ENCODE measurements at regions not wholly inside any gene's neighbourhood (a gene's known extent, or its start where the extent isn't known, plus 50 kb on each side); places are given as distances from the start of the nearest gene placed in this dataset.

DNA sequence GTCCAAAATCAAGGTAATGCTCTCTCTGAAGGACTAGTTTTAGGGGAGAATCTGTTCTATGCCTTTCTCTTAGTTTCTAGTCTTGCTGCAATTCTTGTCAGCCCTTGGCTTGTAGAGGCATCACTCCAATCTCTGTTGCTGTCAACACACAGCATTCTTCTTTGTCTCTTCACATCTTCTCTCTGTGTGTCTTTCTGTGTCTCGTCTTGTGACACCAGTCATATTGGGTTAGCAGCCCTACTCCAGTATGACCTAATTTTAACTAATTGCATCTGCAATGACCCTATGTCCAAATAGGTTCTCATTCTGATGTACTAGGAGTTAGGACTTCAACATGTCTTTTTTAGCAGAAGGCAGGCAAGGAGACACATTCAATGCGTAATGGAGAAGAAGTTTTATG, 1110.6 kb downstream of the DTWD2 start:
- Histone ChIP-seq H2BK5ac (ENCODE audit: low read length) (no peak overlapping the region), H3K27me3 (ENCODE audit: control insufficient read depth in 3 of 3, insufficient read depth in 3 of 3, low read depth in 1 of 3, low read length in 3 of 3) (no peaks in the 10 kb centered on the region), H3K4me1 (ENCODE audit: control insufficient read depth in 2 of 2, insufficient read depth in 1 of 2, low read depth in 1 of 2, low read length in 2 of 2) (peaks cover 0 to 2% of the 10 kb centered on the region in 2 donors), H3K9ac (ENCODE audit: low read depth, low read length, poor library complexity) (no peak overlapping the region), H2BK15ac (ENCODE audit: low read length) (no peak overlapping the region), H2AK5ac (ENCODE audit: low read depth, low read length) (no peak overlapping the region), H3K27ac (replicated peaks; ENCODE audit: low read length) (no peak overlapping the region), H3K18ac (ENCODE audit: low read length) (no peak overlapping the region), H3K14ac (ENCODE audit: low read length) (no peak overlapping the region), H3K36me3 (replicated peaks in 1 of 2; ENCODE audit: control insufficient read depth in 2 of 2, insufficient read depth in 2 of 2, low read length in 2 of 2) (no peaks in the 10 kb centered on the region), H4K91ac (ENCODE audit: low read depth, low read length, poor library complexity) (no peak overlapping the region), H3K4ac (ENCODE audit: low read length) (no peak overlapping the region), H3K9me3 (replicated peaks in 1 of 2; ENCODE audit: control insufficient read depth in 2 of 2, insufficient read depth in 1 of 2, low read depth in 1 of 2, low read length in 2 of 2) (no peaks in the 10 kb centered on the region), H4K8ac (ENCODE audit: low read depth, low read length) (no peak overlapping the region), H2AFZ (ENCODE audit: low read length) (no peak overlapping the region), H3K4me3 (ENCODE audit: low read length in 2 of 2) (no peak overlapping the region), H2BK12ac (ENCODE audit: low read length) (no peak overlapping the region), H3K4me2 (ENCODE audit: insufficient read depth, low read length, poor library complexity, severe bottlenecking) (no peak overlapping the region), H3K79me1 (ENCODE audit: low read depth, low read length) (no peaks in the 10 kb centered on the region), H2BK120ac (ENCODE audit: low read depth, low read length) (no peak overlapping the region), H3K23ac (ENCODE audit: low read depth, low read length, poor library complexity) (no peak overlapping the region)
- no peak for DNase-seq (ENCODE audit: low spot score)
- WGBS, 2 donors (ENCODE audit: extremely low coverage in 2 of 2, insufficient read length in 2 of 2, insufficient replicate concordance in 1 of 2): no CpG with 5 or more reads among the region's 2 CpGs

DNA sequence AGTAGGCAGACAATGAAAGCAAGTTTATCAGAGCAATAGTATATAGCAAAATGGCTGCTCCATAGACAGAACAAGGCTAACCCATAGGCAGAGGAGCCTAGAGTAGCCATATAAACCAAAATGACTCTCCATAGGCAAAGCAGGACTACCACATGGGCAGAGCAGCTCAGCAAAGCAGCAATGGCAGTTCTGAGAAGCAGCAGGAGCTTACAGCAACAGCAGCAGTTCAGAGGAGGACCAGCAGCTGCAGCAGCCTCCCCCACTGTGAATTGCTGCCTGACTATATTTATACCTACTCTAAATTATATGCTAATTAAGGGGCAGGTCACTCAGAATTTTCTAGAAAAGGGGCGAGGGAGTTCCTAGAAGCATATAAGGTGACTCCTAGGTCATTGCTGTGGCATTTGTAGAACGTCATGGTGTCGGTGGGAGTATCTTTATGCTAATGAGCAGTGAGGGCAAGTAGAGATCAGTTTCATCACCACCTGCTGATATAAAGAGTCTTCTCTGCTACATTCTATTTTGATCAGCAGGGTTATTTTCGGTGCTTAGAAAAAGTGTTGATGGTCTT, 1115.5 kb downstream of the DTWD2 start:
- Histone ChIP-seq H3K9me3 (replicated peaks in 1 of 2; ENCODE audit: control insufficient read depth in 2 of 2, insufficient read depth in 1 of 2, low read depth in 1 of 2, low read length in 2 of 2) (no peaks in the 10 kb centered on the region), H2AK5ac (ENCODE audit: low read depth, low read length) (no peak overlapping the region), H3K4ac (ENCODE audit: low read length) (no peak overlapping the region), H3K27ac (replicated peaks; ENCODE audit: low read length) (no peak overlapping the region), H3K4me2 (ENCODE audit: insufficient read depth, low read length, poor library complexity, severe bottlenecking) (no peak overlapping the region), H3K4me3 (ENCODE audit: low read length in 2 of 2) (no peak overlapping the region), H3K36me3 (replicated peaks in 1 of 2; ENCODE audit: control insufficient read depth in 2 of 2, insufficient read depth in 2 of 2, low read length in 2 of 2) (no peaks in the 10 kb centered on the region), H2BK12ac (ENCODE audit: low read length) (no peak overlapping the region), H3K4me1 (ENCODE audit: control insufficient read depth in 2 of 2, insufficient read depth in 1 of 2, low read depth in 1 of 2, low read length in 2 of 2) (no peaks in the 10 kb centered on the region), H2BK5ac (ENCODE audit: low read length) (no peak overlapping the region), H3K79me1 (ENCODE audit: low read depth, low read length) (no peaks in the 10 kb centered on the region), H2BK120ac (ENCODE audit: low read depth, low read length) (no peak overlapping the region), H3K23ac (ENCODE audit: low read depth, low read length, poor library complexity) (no peak overlapping the region), H2AFZ (ENCODE audit: low read length) (peak overlapping the region; percentile 57), H3K9ac (ENCODE audit: low read depth, low read length, poor library complexity) (no peak overlapping the region), H2BK15ac (ENCODE audit: low read length) (no peak overlapping the region), H3K27me3 (ENCODE audit: control insufficient read depth in 3 of 3, insufficient read depth in 3 of 3, low read depth in 1 of 3, low read length in 3 of 3) (no peaks in the 10 kb centered on the region), H4K8ac (ENCODE audit: low read depth, low read length) (no peak overlapping the region), H4K91ac (ENCODE audit: low read depth, low read length, poor library complexity) (no peak overlapping the region), H3K14ac (ENCODE audit: low read length) (no peak overlapping the region), H3K18ac (ENCODE audit: low read length) (peak overlapping the region; percentile 64)
- WGBS, 2 donors (ENCODE audit: extremely low coverage in 2 of 2, insufficient read length in 2 of 2, insufficient replicate concordance in 1 of 2): no CpG with 5 or more reads among the region's 4 CpGs
- no peak for DNase-seq (ENCODE audit: low spot score)

DNA sequence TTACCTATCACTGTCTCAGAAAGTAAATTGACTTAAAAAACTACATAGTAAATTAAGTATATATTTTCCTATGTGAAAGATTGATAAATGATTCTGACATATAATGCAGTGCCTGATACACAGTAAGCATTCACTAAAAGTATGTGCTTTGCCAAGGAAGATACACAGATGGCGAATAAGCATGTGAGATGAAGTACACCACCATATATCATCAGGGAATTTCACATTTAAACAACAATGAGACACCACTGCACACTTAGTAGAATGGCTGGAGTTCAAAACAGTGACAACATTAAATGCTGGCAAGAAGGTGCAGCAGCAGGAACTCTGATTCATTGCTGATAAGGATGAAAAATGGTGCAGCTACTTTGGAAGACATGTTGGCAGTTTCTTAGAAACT, 1118.8 kb downstream of the DTWD2 start:
- Histone ChIP-seq H3K4me2 (ENCODE audit: insufficient read depth, low read length, poor library complexity, severe bottlenecking) (no peak overlapping the region), H2BK12ac (ENCODE audit: low read length) (no peak overlapping the region), H3K18ac (ENCODE audit: low read length) (no peak overlapping the region), H3K4me1 (ENCODE audit: control insufficient read depth in 2 of 2, insufficient read depth in 1 of 2, low read depth in 1 of 2, low read length in 2 of 2) (no peaks in the 10 kb centered on the region), H3K79me1 (ENCODE audit: low read depth, low read length) (no peaks in the 10 kb centered on the region), H4K8ac (ENCODE audit: low read depth, low read length) (no peak overlapping the region), H3K14ac (ENCODE audit: low read length) (no peak overlapping the region), H3K4me3 (ENCODE audit: low read length in 2 of 2) (no peak overlapping the region), H3K36me3 (replicated peaks in 1 of 2; ENCODE audit: control insufficient read depth in 2 of 2, insufficient read depth in 2 of 2, low read length in 2 of 2) (no peaks in the 10 kb centered on the region), H4K91ac (ENCODE audit: low read depth, low read length, poor library complexity) (no peak overlapping the region), H3K27ac (replicated peaks; ENCODE audit: low read length) (no peak overlapping the region), H3K23ac (ENCODE audit: low read depth, low read length, poor library complexity) (no peak overlapping the region), H3K9me3 (replicated peaks in 1 of 2; ENCODE audit: control insufficient read depth in 2 of 2, insufficient read depth in 1 of 2, low read depth in 1 of 2, low read length in 2 of 2) (no peaks in the 10 kb centered on the region), H2AFZ (ENCODE audit: low read length) (no peak overlapping the region), H2BK15ac (ENCODE audit: low read length) (no peak overlapping the region), H3K27me3 (ENCODE audit: control insufficient read depth in 3 of 3, insufficient read depth in 3 of 3, low read depth in 1 of 3, low read length in 3 of 3) (no peaks in the 10 kb centered on the region), H2AK5ac (ENCODE audit: low read depth, low read length) (no peak overlapping the region), H2BK5ac (ENCODE audit: low read length) (no peak overlapping the region), H2BK120ac (ENCODE audit: low read depth, low read length) (no peak overlapping the region), H3K9ac (ENCODE audit: low read depth, low read length, poor library complexity) (no peak overlapping the region), H3K4ac (ENCODE audit: low read length) (no peak overlapping the region)
- DNase-seq (ENCODE audit: low spot score): no peak
- no CpG with 5 or more reads among the region's 1 CpG for WGBS, 2 donors (ENCODE audit: extremely low coverage in 2 of 2, insufficient read length in 2 of 2, insufficient replicate concordance in 1 of 2)

DNA sequence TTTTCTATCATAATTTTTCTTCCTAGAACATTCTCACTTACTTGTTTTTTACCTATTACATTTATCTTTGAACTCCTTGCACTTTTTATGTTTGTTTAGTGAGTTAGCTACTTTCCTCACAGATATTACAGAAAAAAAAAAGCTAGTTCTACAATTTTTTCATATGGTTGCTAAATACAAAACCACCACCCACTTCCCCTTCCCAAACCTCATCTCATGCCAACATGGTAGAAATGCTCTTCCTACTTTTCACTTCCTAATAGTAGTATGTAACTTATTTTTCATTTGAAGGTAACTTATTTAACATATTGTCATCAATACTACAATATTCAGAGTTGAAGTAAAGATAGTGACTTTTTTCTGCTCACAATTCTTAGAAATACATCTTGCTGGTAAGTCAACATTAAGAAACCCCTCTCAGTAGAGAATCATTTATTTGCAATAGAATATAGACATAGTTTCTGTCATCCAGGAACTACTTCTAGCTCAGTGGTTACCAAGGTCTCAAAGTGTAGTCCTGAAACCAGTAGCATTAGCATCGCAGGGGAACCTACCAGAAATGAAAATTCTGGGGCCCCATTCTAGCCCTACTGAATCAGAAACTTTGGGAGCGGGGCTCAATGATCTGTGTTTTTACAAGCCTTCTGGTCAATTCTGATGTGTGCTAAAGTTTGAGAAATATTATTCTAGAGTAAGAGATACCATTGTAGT, 1124.6 kb downstream of the DTWD2 start:
- H2BK12ac ChIP-seq (ENCODE audit: low read length): no peak overlapping the region
- H3K4me1 ChIP-seq (ENCODE audit: control insufficient read depth in 2 of 2, insufficient read depth in 1 of 2, low read depth in 1 of 2, low read length in 2 of 2): peaks cover 0 to 2% of the 10 kb centered on the region in 2 donors
- no peaks in the 10 kb centered on the region for H3K79me1 ChIP-seq (ENCODE audit: low read depth, low read length)
- no peak overlapping the region for H3K9ac ChIP-seq (ENCODE audit: low read depth, low read length, poor library complexity)
- no peak overlapping the region for H2AFZ ChIP-seq (ENCODE audit: low read length)
- no peaks in the 10 kb centered on the region for H3K27me3 ChIP-seq (ENCODE audit: control insufficient read depth in 3 of 3, insufficient read depth in 3 of 3, low read depth in 1 of 3, low read length in 3 of 3)
- no peak overlapping the region for H2BK15ac ChIP-seq (ENCODE audit: low read length)
- H2BK120ac ChIP-seq (ENCODE audit: low read depth, low read length): no peak overlapping the region
- no peaks in the 10 kb centered on the region for H3K9me3 ChIP-seq (replicated peaks in 1 of 2; ENCODE audit: control insufficient read depth in 2 of 2, insufficient read depth in 1 of 2, low read depth in 1 of 2, low read length in 2 of 2)
- H3K27ac ChIP-seq (replicated peaks; ENCODE audit: low read length): no peak overlapping the region
- H3K18ac ChIP-seq (ENCODE audit: low read length): no peak overlapping the region
- no CpG with 5 or more reads among the region's 2 CpGs for WGBS, 2 donors (ENCODE audit: extremely low coverage in 2 of 2, insufficient read length in 2 of 2, insufficient replicate concordance in 1 of 2)
- H3K4me2 ChIP-seq (ENCODE audit: insufficient read depth, low read length, poor library complexity, severe bottlenecking): no peak overlapping the region
- no peak overlapping the region for H2BK5ac ChIP-seq (ENCODE audit: low read length)
- DNase-seq (ENCODE audit: low spot score): no peak
- no peak overlapping the region for H4K8ac ChIP-seq (ENCODE audit: low read depth, low read length)
- H3K14ac ChIP-seq (ENCODE audit: low read length): no peak overlapping the region
- H3K4ac ChIP-seq (ENCODE audit: low read length): no peak overlapping the region
- H4K91ac ChIP-seq (ENCODE audit: low read depth, low read length, poor library complexity): no peak overlapping the region
- no peak overlapping the region for H3K4me3 ChIP-seq (ENCODE audit: low read length in 2 of 2)
- H2AK5ac ChIP-seq (ENCODE audit: low read depth, low read length): no peak overlapping the region
- H3K23ac ChIP-seq (ENCODE audit: low read depth, low read length, poor library complexity): no peak overlapping the region
- H3K36me3 ChIP-seq (replicated peaks in 1 of 2; ENCODE audit: control insufficient read depth in 2 of 2, insufficient read depth in 2 of 2, low read length in 2 of 2): no peaks in the 10 kb centered on the region

Data from neuronal stem cell (in vitro differentiated cells).